KBM-7 (cell line): ENCODE measurements at regions not wholly inside any gene's neighbourhood (a gene's known extent, or its start where the extent isn't known, plus 50 kb on each side); places are given as distances from the start of the nearest gene placed in this dataset.
"Not testable (repeated sequence)": the region's sequence is repeated elsewhere in the genome, so short reads cannot be mapped to it uniquely, and the experiment has no call there.

Experiments used
- DNase-seq: peaks from one replicate; pipeline ENCODE4 v3.0.0-alpha.2; 2015
- in situ Hi-C: fragments of 300-500 bp; cut with MboI; formaldehyde crosslinking; loops from 2 replicates; pipeline ENCODE4 v1.14.3; 2020; ENCODE audit warnings: low sequenced_read_pairs, low pct_unique_long_range_greater_than_20kb, mixed read lengths

DNA sequence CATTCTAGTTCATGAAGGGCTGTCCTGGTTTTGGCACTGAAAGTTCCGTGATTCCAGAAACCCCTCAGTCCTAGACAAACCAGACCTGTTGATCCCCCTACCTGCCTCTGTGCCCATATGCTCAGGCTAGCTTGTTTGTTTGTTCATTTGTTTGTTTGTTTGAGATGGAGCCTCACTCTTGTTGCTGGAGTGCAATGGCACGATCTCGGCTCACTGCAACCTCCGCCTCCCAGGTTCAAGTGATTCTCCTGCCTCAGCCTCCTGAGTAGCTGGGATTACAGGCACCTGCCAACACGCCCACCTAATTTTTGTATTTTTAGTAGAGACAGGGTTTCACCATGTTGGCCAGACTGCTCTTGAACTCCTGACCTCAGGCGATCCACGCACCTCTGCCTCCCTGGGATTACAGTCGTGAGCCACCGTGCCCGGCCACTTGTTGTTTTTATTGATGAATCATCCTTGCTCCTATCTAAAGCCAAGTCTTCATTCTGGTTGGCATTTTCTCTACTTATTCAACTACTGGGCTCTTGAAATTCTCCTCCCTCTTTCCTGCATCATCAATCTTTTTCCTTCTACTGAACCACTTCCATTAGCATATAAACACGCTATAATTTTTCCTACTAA lies 86.3 kb upstream of the BMP2K start:
- in situ Hi-C loops, result no loop called here
- DNase-seq, result no peak

- in situ Hi-C loops, result no loop called here
- peak; percentile 53 for DNase-seq
Measured at GRCh38 chr4:78691334-78691754, 84.8 kb upstream of the BMP2K start.

DNA sequence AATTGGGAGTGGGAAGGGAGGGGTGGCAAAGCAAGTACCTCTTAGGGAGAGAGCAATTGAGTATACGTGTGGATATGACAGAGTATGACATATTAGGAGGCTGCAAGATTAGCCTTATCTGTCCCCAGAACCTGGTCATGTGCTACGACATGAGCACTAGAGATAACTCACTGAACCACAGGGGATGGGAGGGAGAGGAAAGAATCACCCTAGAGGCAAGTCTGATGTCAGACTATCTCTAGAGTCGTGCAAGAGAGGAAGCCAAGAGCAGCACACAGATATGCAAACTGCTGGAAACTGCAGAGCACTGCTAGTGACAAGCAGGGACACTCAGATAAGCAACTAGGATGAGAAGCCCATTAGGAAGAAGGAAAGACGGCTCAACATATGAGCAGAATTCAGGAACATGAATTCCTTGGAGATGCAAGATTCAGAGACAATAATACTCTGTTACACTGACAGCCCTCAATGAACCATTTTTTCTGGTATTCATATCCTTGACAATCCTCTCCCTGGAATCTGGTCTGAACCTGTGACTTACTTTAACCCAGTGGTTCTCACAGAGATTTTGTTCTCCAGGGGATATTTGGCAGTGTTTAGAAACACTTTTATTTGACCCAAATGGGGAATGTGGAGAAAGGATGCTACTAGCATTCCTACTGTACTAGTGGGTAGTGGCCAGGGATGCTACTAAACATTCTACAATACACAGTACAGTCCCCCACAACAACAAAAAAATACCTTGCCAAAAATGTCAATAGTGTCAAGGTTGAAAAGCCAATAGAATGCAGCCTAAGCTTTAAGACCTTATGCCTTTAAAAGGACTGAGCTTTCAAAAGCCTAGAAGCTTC lies 84.0 kb upstream of the BMP2K start:
- DNase-seq, result peak; percentile 77
- in situ Hi-C loops, result no loop called here

- peak; percentile 8 for DNase-seq
- in situ Hi-C loops, result no loop called here
Measured at GRCh38 chr4:78692822-78693170, 83.4 kb upstream of the BMP2K start.

DNA sequence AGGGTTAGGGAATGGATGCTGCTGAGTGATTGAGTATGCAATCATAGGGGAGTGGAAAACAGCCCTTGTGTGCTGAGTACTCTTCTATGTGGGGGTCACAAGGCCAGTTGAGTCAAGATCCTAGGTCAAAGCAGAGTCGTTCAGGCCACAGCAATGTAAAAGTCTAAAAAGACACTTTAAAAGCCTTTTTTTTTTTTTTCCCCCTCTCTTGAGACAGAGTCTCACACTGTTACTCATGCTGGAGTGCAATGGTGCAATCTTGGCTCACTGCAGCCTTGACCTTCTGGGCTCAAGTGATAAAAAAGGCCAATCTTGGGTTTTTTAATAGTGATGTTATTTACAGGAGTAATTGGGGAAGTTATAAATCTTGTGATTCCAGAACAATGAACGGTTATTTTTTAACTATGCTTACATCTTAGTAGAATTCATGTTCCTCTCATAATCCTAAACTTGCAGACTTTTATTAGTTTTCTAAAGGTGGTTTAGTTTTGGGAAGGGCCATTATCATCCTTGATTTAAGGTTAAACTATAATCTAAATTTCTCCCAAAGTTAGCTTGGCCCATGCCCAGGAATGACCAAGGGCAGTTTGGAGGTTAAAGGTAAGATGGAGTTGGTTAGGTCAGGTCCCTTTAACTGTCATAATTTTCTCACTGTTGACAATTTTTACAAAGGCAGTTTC lies 82.2 kb upstream of the BMP2K start:
- no peak for DNase-seq
- in situ Hi-C loops, result no loop called here

DNA sequence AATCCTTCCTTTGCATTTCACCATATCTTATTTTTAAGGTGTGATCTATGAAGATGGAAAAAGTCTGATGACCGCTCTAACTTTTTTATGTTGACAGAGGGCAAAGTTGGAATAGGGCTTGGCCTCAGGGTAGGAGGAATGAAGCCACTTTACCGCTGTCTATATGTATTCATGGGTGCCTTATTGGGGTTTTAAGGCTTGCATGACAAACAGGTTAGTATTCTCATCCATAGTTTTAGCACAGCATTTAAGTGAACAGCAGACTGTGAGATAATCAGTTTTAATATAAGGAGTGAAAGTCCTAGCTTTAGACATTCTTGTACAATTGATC lies 81.7 kb upstream of the BMP2K start:
- no peak for DNase-seq
- in situ Hi-C loops, result no loop called here

GRCh38 chr4:78695910-78696309 lies 80.2 kb upstream of the BMP2K start:
- in situ Hi-C loops, result no loop called here
- no peak for DNase-seq

DNA sequence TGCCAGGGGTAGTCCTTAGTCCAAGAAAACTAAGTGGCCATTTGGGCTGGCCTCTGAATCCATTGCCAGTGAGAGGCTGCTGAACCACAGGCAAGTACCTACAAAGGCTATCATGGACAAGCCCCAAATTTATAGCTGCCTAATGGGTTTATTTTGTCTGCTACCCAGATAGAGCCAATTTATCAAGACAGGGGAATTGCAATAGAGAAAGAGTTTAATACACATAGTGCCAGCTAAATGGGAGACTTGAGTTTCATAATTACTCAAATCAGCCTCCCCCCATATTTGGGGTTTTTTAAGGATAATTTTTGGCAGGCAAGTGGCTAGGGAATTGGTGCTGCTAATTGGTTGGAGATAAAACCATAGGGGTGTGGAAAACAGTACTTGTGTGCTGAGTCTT lies 73.1 kb upstream of the BMP2K start:
- DNase-seq, result no peak
- in situ Hi-C loops, result no loop called here

- in situ Hi-C loops, result no loop called here
- DNase-seq, result no peak
Measured at GRCh38 chr4:78704317-78704716, 71.8 kb upstream of the BMP2K start.

DNA sequence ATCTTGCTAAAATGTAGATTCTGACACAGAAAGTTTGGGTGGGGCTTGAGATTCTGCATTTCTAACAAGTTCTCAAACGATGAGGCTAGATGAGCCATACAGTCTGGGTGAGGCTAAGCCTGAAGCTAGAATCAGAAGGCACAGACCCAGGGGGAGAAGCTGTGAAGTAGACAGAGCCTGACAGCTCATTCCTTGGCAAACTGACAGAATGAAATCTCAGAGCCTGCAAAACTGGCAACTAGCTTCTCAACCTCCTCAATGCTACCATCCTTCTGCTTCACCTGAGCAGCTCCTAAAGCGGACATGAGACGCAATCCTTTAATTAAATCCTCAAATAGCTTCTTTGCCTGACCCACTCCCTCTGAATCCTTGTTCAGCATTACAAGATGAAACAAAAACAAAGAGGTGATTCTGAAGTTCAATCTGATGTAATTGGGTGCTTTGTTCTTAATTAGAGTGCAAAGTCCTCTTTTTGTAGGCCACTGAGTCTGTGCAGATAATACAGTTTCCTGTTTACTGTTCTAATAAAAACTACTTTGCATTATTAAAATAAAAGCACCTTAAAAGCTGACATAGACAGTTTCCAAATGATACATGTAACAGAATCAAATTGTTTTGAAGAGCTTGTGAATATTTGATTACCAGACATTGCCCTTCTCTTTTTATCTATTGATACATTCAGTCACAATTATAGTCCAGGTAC lies 71.0 kb upstream of the BMP2K start:
- no peak for DNase-seq

DNA sequence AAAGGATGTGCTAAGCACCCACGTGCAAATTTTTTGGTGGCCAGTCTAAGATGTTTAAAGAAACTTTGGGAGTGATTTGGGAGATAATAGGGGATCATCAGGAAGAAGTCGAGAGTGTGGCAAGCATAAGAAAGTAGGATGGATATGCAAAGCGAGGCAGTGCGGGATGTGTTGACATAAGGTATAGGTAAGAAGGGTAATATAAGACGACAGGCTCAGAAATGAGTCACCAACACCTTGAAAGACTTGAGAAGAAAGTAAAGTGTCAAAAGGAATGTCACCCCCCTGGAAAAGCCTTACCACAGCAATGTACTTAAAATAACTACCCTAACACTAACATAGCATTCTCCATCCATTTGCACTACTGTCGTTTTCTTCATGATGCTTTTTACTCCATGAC lies 69.8 kb upstream of the BMP2K start:
- in situ Hi-C loops, result no loop called here
- no peak for DNase-seq

More for the DNA sequence above, 71.0 kb upstream of the BMP2K start:
- in situ Hi-C loops, result no loop called here

- in situ Hi-C loops, result no loop called here
- DNase-seq, result no peak
Measured at GRCh38 chr4:78707268-78707667, 68.9 kb upstream of the BMP2K start.

DNA sequence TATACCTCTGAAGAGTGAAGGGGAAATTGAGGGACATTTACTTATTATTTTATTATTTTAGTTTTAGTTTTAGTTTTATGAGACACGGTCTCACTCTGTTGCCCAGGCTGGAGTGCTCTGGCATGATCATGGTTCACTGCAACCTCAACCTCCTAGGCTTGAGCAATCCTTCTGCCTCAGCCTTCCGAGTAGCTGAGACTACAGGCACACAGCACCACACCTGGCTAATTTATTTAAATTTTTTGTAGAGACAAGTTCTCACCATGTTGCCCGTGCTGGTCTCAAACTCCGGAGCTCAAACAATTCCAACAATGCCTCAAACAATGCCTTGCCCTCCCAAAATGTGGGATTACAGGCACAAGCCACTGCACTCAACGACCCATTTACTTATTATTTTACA lies 68.4 kb upstream of the BMP2K start:
- DNase-seq, result no peak
- in situ Hi-C loops, result no loop called here

GRCh38 chr4:78710536-78710935 lies 65.6 kb upstream of the BMP2K start:
- no peak for DNase-seq
- in situ Hi-C loops, result no loop called here

DNA sequence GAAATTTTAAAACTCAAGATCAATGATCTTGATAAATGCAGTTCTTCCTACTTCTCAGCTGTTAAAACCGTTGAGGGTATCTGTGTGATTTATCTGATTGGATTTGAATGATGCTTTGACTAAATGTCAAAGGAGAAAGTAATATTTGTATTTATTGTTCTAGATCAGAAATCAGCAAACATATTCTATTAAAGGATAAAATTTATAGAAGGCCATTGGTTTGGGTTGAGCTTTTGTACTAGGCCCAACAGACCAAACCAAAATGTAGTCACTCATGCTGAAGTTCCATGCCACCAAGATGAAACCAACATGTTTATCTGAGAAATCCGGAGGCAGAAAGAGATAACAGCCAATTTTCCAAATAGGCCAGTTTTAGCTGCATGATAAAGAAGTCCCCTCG lies 64.5 kb upstream of the BMP2K start:
- in situ Hi-C loops, result no loop called here
- no peak for DNase-seq

DNA sequence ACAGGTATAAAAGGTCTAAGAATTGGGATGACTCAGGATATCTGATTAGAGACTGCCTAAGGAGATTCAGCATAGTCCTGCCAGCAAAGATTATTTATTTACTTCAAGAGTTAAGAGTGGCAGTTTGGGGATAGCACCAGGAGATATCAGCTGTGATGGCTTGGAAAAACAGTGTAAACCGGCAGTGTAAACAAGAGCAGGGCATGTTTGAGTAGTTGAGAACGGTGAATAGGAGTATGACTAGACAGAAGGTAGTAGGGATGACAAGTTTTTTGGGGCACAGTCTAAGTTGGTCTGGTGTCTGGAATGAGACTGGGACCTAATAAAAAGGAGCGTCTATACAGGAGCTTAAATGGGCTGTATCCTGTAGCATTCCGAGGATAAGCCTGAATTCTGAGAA lies 61.6 kb upstream of the BMP2K start:
- in situ Hi-C loops, DNase-seq: not testable (repeated sequence)

DNA sequence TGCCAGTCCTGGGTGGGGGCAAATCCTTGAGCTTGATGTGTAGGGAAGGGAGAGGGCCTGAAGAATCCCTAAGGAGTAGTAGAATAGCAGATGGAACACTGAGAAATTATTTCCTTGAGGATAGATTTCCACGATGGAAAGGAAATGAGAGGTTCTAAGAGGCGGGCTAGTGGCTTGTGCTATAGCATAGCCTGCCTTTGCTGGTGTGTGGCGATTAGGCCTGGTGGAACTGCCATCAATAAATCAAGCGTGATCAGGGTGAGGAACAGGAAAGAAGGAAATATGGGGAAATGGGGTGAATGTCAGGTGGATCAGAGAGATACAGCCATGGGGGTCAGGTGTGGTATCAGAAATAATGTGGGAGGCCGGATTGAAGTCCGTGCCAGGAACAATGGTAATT lies 60.8 kb upstream of the BMP2K start:
- DNase-seq, in situ Hi-C loops: not testable (repeated sequence)

DNA sequence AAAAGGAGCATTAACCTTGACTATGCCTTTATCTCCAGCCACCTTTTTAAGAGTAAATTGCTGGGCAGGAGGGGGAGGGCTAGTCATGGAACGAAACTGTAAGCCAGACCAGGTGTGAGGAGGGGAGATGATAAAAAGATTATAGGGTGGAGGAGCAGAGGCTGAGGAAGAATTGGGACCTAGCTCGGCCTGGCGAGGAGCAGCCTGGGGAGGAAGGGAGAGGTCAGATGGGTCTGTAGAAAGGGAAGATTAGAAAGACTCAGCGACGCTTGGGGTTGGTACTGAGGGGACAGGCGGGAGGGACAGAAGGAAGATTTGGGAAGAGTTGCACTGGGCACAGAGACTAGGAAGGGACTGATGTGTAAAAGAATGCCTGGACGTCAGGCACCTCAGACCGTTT lies 58.4 kb upstream of the BMP2K start:
- DNase-seq, in situ Hi-C loops: not testable (repeated sequence)

- DNase-seq, result no peak
- in situ Hi-C loops, result no loop called here
Measured at GRCh38 chr4:78720204-78720603, 55.9 kb upstream of the BMP2K start.
